CD4-positive, alpha-beta T cell treated with Interleukin-12 subunit alpha and Interleukin-12 subunit beta, for 1 hour (primary cell): ENCODE measurements at regions not wholly inside any gene's neighbourhood (a gene's known extent, or its start where the extent isn't known, plus 50 kb on each side); places are given as distances from the start of the nearest gene placed in this dataset.

Source experiments
- DNase-seq: peaks from one replicate; pipeline ENCODE4 v3.0.0-alpha.2; 2020

DNA sequence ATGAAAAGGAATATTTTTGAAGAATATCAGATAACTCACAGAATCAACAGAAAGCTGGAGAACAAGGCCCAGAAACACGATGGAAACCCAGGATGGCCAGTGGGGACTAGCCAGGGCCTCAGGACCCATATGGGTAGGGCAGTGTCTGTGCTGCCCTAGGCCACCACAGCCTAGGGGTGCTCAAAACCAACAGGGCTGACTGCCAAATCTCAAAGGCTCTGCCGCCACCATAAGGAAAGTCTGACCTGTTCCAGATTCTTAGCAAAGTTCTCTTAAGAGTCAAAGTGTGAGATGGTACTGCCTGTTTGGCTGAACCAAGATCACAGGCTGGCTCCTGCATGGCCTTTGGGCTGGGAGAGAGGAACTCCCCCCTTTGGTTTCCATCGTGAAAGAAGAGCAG is 164.7 kb upstream of the CTTNBP2NL start:
- DNase-seq: no peak

DNA sequence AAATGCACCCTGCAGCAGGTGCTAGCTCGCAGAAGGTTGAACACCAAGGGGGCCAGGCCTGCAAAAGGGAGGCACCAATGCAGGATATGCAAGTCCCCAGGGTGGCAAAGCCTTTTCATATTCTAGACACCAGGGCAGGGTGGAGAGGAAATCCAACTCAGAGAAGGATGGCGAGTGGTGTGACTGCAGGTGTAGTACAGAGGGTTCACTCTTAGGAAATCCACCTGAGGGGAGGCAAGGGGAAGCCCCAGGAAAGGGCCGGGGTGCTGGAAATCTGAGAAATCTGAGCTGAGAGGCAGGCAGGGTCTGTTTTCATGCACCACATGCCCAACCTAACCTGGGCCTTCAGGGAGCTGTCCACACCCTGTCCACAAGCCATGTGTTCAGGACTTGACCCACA is 163.2 kb upstream of the CTTNBP2NL start:
- no peak for DNase-seq

DNA sequence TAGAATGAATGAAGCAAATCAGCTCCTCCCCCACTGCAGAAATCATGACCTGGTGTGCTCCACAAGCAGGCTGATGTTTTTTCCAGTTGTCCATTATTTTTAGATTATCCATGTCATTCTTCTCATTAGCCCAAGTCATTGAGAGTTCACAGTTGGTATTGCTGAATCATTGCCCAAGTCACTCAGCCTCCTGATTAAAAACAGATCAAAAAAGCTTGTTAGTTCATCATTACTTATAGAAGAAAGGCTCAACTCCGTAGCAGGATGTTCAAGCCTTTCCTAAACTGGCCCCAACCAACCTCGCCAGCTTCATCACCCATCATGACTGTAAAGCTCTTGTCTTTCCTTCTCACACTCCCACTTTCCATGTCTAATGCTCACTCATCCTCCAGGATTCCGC is 161.3 kb upstream of the CTTNBP2NL start:
- DNase-seq: no peak

GRCh38 chr1:112237983-112238545 is 157.9 kb upstream of the CTTNBP2NL start:
- no peak for DNase-seq

DNA sequence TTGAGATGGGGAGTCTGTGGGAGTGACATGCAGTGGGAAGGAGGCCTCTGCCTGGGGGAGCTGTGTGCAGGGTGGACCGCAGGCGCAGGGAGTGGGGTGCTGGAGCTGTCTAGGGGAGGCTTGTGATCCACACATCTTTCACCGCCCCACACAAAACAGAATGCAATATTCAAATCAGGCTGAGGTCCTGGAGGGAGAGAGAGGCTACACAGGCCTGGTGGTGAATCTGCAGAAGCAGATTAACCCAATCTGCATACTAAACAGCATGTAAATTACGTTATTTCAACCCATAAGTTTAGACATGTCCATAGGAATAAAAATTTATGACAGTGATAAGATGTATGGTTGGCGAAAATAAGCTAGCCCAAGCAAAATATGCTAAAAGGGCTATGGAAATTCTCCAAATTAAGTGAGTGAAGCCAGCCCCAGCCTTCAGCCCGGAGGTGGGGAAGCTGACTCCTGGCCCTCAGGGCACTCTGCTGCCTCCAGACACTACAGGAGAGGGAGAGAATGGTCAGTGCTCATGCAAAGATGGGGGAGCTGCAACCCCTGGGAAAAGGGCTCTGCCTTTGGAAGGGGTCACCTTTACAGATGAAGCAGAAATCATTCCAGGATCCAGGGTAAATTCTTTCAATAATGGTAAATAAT is 156.2 kb upstream of the CTTNBP2NL start:
- DNase-seq: no peak

DNA sequence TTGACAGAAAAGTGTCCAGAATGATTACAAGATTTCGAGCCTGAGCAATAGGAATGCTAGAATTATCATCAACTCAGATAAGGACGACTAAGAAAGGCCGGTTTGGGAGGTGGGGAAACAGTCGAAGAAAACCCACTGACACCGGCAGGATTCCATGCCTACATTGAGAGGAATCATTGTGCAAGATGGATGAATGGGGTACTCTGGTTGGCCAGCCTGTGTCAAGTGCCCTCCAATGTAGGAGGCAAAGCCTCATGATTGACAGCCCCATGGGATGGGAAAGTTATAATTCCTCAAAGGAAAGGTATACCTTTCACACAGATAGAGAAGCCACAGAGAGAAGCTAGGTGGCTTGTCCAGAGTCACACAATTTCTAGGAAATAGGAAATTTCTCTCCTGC is 153.5 kb upstream of the CTTNBP2NL start:
- no peak for DNase-seq

DNA sequence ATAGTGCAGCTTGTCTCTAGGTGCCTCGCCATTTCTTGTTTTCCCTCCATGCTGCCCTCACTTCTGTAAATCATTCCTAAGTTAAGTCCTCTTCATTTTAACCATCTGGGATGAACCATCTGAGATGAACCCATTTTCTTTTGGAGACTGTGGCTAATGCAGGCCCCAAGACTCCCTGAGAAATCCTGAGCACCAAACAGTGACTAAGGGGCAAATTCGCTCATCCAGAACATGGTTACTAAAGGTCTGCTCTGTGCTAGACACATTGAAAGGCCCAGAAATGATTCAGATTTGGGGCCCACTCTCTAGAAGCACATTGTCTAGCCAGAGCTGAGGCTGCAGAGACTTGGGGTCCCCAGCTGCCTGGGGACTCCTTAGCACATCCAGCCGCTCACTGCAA is 151.9 kb upstream of the CTTNBP2NL start:
- DNase-seq: no peak

GRCh38 chr1:112245114-112245513 is 150.9 kb upstream of the CTTNBP2NL start:
- no peak for DNase-seq

DNA sequence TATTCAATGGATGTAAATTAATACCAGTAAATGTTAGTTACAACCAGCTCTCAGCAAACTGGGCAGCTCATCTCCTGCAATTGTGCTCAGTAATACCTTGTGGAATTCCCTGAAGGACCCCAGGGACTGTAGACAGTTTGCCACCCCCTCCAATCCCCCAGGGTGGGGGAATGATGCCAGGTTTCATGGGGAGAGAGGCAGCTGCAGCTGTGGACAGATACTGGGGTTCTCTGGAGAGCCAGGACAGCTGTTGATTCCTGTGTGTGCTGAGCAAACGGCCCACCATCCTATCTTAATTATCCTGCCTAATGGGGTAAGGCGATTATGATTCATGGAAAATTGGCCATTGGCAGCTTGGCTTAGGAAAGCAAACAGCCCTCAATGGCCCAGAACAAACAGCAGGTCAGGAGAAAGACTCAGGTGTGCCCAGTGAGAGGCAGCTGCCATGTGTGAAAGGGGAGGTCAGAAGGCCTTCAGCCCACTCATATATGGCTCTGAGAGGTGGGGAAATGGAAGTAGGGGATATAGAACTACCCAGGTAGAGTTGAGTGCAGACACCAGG is 148.9 kb upstream of the CTTNBP2NL start:
- no peak for DNase-seq

GRCh38 chr1:112247961-112248360 is 148.1 kb upstream of the CTTNBP2NL start:
- DNase-seq: no peak

- DNase-seq: no peak
These were observed 145.1 kb upstream of the CTTNBP2NL start for GRCh38 chr1:112250892-112251291.

DNA sequence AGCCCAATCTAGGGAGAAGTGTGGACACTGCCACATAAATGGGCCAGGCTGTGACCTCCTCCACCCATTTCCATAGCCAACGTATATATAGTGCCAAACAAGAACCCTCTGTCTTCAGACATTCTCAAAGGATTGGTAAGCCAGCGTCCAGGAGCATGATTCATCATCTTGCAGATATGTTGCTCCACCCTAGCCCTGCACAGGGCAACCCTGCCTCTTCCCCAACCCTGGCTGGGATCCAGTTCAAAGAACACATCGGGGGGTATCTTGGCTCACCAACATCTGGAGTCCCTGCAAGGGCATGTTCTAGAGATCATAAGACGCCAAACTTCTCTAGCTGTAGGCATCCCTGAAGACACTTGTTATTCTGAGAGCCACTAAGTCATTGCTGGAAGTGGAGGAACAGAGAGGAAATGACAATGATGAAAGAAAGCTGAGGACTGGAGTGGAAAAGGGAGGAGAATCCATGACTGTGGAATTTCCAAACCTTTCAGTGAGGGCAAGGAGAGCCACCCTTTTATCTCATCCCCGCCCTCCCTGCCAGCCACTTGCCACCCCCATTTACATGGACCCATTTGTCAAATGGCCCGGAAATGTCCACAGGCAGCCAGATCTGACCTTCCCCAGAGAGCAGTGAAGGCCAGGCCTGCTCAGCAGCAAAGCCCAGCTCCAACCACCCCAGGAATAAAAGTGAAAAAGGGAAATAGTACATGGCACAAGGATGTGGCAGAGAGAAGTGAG is 144.1 kb upstream of the CTTNBP2NL start:
- DNase-seq: no peak

DNA sequence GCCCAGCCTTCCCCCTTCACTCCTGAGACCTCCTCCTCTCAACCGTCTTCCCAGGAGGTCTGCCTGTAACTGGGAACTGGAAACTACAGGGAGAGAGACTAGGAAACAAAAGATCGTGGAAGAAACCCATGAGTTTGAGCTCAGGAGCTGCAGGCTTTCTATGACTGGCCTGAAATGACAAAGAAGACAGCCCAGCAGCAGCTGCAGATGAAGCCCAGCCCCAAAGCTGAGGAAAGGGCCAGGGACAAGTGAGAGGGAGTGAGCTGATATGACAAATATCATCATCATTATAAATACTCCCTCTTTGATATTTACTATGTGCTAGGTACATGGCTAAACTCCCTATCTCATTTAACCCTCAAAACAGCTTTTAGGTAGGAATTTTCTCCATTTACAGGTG is 142.6 kb upstream of the CTTNBP2NL start:
- no peak for DNase-seq

GRCh38 chr1:112255080-112255479 is 140.9 kb upstream of the CTTNBP2NL start:
- DNase-seq: no peak

GRCh38 chr1:112256411-112256810 is 139.6 kb upstream of the CTTNBP2NL start:
- DNase-seq: no peak

DNA sequence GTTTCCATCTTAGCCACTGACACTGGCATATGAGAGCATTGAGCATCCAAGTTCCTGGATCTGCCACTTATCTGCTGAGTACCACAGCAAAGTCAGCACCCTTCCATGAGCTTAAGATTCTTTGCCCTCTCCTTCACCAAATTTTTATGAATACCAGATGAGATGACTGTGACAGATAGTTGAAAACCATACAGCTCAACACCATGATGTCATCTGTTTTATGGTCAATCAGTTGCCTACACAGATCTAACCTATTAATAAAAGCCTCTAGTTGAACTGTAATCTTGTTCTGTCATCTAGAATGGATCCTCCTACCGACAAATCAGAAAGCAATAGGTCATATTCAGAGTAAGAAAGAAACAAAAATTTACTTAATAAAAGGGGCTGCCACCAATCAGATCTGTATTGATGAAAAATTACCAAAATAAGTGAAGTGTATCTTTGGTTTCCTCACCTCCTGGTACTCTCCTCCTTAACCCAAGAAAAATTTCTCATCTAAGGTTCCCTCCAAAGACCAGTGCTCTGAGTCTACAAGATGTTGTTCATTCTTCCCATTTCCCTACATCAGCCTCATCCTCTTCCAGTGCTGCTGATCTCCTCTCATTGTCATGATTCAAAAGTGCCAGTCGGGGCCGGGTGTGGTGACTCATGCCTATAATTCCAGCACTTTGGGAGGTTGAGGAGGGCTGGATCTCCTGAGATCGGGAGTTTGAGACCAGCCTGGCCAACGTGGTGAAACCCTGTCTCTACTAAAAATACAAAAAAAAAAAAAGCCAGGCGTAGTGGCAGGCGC is 138.8 kb upstream of the CTTNBP2NL start:
- no peak for DNase-seq

DNA sequence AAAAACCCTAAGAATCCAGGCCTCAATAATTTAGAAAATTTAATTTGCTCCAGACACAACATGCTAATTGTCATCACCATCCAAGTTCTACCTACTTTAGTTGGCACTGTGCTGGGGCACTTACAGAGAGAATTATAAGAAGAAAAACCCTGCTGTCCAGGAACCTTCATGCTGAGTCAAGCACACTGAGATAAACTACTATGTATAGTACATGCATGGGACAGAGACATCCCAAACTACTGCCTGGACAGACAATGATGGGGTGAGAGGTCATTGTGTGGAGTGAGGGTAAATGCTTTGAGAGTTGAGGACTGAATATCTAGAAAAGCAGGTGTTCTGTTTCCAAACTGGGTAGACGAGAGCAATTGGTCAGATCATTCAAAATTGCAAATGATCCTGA is 135.3 kb upstream of the CTTNBP2NL start:
- no peak for DNase-seq

DNA sequence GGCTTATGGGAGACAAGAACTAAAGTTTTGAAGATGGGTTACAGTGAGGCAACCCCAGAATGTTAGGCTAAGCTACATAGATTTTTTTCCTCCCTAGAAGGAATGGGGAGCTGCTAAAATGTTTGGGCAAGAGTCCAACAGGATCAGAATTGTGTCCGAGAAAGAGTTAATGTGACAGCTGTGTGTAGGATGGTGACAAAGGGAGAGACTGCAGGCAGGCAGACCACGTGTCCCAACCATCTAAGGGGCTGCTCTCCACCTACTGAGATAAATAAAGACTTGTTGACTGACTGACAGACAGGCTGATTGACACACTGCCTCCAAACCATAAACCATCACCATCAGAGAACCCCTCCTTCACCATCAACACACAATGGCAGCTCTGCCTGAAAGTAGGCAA is 133.7 kb upstream of the CTTNBP2NL start:
- no peak for DNase-seq

GRCh38 chr1:112263042-112263441 is 133.0 kb upstream of the CTTNBP2NL start:
- DNase-seq: no peak

- DNase-seq: no peak
These were observed 132.6 kb upstream of the CTTNBP2NL start for GRCh38 chr1:112263453-112263852.

DNA sequence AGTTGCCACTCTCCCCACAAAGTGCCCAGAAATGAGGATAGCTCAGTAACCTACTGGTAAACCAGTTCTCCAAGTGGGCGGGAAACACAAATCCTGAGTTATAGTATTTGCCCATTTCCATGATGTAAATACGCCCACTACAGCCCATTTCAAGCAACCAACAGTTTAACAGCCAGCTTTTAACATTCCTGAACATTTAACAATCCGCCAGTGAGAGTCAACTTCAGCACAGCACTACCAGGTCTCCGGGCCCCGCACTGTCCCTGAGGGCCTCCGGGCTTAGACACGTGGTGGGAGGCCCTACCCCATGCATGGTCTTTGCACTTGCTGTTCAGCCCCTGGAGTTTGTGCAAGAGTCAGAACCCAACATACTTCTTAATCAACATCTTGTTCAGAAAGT is 132.0 kb upstream of the CTTNBP2NL start:
- no peak for DNase-seq

DNA sequence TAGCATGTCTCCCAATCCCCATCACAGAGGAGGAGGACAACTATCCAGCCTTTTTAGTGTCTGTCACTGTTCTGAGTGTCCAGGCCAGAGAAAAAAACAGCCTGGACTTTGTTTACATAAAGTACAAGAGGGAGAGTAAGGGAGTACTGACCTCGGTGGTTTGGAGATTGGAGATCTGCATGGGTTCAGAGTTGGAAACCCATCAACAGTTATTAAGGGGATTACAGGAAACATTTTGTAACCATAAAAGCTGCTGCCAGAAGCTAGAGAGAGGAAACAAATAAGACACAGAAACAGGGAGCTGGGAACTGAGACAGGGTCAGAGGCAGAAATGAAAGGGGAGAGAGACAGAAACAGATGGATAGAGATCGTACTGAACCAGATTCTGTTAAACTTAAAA is 131.5 kb upstream of the CTTNBP2NL start:
- no peak for DNase-seq

DNA sequence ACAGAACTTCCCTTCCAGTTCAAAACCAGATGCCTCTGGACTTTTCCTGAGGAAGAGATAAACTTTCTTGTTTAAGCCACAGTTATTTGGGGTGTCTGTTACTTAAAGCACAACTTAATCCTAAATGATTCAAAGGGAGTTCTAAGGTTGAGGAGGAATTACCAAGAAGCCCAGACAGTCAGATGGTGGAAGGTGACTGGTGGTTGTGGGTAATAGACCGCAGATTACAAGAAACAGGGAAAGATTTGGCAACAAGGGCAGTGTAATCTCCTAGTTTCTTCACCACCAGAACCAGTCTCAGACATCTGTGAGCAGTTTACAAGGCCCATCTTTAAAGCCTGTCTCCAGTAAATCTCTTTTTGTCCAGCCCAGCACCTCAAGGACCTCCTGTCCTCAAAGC is 130.1 kb upstream of the CTTNBP2NL start:
- DNase-seq: no peak
